Activated B cell treated with CpG ODN at 0.5 μM for 24 hours (primary cell): ENCODE measurements at regions not wholly inside any gene's neighbourhood (a gene's known extent, or its start where the extent isn't known, plus 50 kb on each side); places are given as distances from the start of the nearest gene placed in this dataset.

ENCODE experiments used
- ATAC-seq: fragments of 200-7000 bp; cut with Tn5 transposase; one replicate; pipeline ENCODE4 v1.10.0; 2021; ENCODE audit warnings: low read depth, mild to moderate bottlenecking, moderate library complexity
- CTCF ChIA-PET: fragments of 350-600 bp; sonication (Branson Sonifier 250); formaldehyde crosslinking; loops from one replicate; lab custom pipeline; 2021; ENCODE audit warnings: antibody characterized with exemption; lab: Charles Lee
- POLR2A ChIA-PET: fragments of 350-600 bp; sonication (Branson Sonifier 250); formaldehyde crosslinking; loops from one replicate; lab custom pipeline; 2021; ENCODE audit warnings: antibody characterized with exemption; lab: Charles Lee
- DNase-seq: peaks from one replicate; pipeline ENCODE4 v3.0.0; 2022
- H3K27ac Mint-ChIP-seq: one replicate; pipeline ENCODE4 v1.8.0; 2020; ENCODE audit warnings: mixed read lengths
- H3K27me3 Mint-ChIP-seq: one replicate; pipeline ENCODE4 v1.8.0; 2021; ENCODE audit warnings: mixed read lengths
- H3K36me3 Mint-ChIP-seq: one replicate; pipeline ENCODE4 v1.8.0; 2021; ENCODE audit warnings: low read depth, mixed read lengths
- H3K4me1 Mint-ChIP-seq: one replicate; pipeline ENCODE4 v1.8.0; 2021; ENCODE audit warnings: mixed read lengths
- H3K4me3 Mint-ChIP-seq: one replicate; pipeline ENCODE4 v1.8.0; 2020; ENCODE audit warnings: mild to moderate bottlenecking, mixed read lengths
- H3K9me3 Mint-ChIP-seq: one replicate; pipeline ENCODE4 v1.8.0; 2020; ENCODE audit warnings: mixed read lengths
- CTCF ChIP-seq: fragments of 200-600 bp; IDR thresholded peaks from one replicate; pipeline ENCODE4 v1.8.0; 2022; ENCODE audit warnings: antibody characterized with exemption, mild to moderate bottlenecking
- intact Hi-C: fragments of 100-400 bp; cut with micrococcal nuclease; formaldehyde crosslinking; loops from one replicate; pipeline ENCODE4 v1.15.1; 2024

- ATAC-seq, result no peak
- Mint-ChIP-seq H3K27ac (no peak overlapping the region), H3K27me3 (no peaks in the 10 kb centered on the region), H3K4me1 (no peaks in the 10 kb centered on the region), H3K4me3 (no peak overlapping the region), H3K36me3 (no peaks in the 10 kb centered on the region), H3K9me3 (peaks cover 7% of the 10 kb centered on the region)
- CTCF ChIA-PET, result no interaction called here
- TF ChIP-seq CTCF, result no peak
- intact Hi-C loops, result no loop called here
- POLR2A ChIA-PET, result no interaction called here
- DNase-seq, result no peak
These were observed 148.6 kb upstream of the KCNJ3 start for GRCh38 chr2:154549869-154550268.

DNA sequence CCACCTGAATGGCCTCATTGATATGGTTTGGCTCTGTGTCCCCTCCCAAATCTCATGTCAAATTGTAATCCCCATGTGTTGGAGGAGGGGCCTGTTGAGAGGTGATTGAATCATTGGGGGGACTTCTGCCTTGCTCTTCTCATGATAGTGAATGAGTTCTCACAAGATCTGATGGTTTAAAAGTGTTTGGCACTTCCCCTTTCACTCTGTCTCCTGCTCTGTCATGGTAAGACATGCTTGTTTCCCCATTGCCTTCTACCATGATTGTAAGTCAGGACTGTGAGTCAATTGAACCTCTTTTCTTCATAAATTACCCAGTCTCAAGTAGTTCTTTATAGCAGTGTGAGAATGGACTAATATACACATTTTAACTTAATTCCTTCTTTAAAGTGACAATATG, 146.8 kb upstream of the KCNJ3 start:
- Mint-ChIP-seq H3K36me3 (no peaks in the 10 kb centered on the region), H3K27ac (no peak overlapping the region), H3K4me1 (no peaks in the 10 kb centered on the region), H3K4me3 (no peak overlapping the region), H3K9me3 (peaks cover 7% of the 10 kb centered on the region), H3K27me3 (no peaks in the 10 kb centered on the region)
- intact Hi-C loops, result no loop called here
- ChIA-PET POLR2A (no interaction called here), CTCF (no interaction called here)
- DNase-seq, result no peak
- no peak for ATAC-seq
- no peak for TF ChIP-seq CTCF

DNA sequence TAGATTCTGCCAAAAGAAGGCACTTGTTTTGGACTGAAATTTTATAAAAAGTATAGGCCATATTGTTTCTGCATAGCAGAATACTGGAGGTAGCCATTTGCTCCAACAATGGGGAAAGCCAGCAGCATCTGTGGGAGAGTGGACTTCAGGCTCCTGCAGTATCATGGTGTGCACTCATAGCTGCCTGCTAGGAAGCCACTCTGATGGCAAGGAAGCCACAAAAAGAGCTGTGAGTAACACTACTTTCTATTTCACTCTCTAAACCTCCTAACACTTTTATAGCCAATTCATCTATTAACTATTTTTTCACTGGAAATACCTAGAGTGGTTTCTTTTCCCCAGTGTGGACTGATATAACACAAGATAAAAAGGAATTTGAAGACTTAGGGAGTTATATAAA, 144.4 kb upstream of the KCNJ3 start:
- no peaks in the 10 kb centered on the region for H3K27me3 Mint-ChIP-seq
- CTCF ChIA-PET, result no interaction called here
- POLR2A ChIA-PET, result no interaction called here
- DNase-seq (no peak), ATAC-seq (no peak)
- no peak overlapping the region for H3K4me3 Mint-ChIP-seq
- H3K9me3 Mint-ChIP-seq, result peaks cover 2% of the 10 kb centered on the region
- no peak for TF ChIP-seq CTCF
- no peaks in the 10 kb centered on the region for H3K36me3 Mint-ChIP-seq
- intact Hi-C loops, result no loop called here
- H3K27ac Mint-ChIP-seq, result no peak overlapping the region
- H3K4me1 Mint-ChIP-seq, result no peaks in the 10 kb centered on the region

- POLR2A ChIA-PET, result no interaction called here
- Mint-ChIP-seq H3K9me3 (no peaks in the 10 kb centered on the region), H3K27me3 (no peaks in the 10 kb centered on the region), H3K4me3 (no peak overlapping the region), H3K27ac (no peak overlapping the region), H3K4me1 (no peaks in the 10 kb centered on the region), H3K36me3 (no peaks in the 10 kb centered on the region)
- intact Hi-C loops, result no loop called here
- no peak for TF ChIP-seq CTCF
- no peak for DNase-seq
- no peak for ATAC-seq
- CTCF ChIA-PET, result no interaction called here
These were observed 142.8 kb upstream of the KCNJ3 start for GRCh38 chr2:154555710-154556109.

- Mint-ChIP-seq H3K9me3 (no peaks in the 10 kb centered on the region), H3K4me3 (no peak overlapping the region), H3K4me1 (no peaks in the 10 kb centered on the region), H3K27ac (no peak overlapping the region), H3K36me3 (no peaks in the 10 kb centered on the region), H3K27me3 (no peaks in the 10 kb centered on the region)
- POLR2A ChIA-PET, result no interaction called here
- CTCF ChIA-PET, result no interaction called here
- intact Hi-C loops, result no loop called here
- ATAC-seq (no peak), DNase-seq (no peak)
- TF ChIP-seq CTCF, result no peak
These were observed 142.3 kb upstream of the KCNJ3 start for GRCh38 chr2:154556146-154556545.
